GM12878 (cell line): ENCODE measurements at regions not wholly inside any gene's neighbourhood (a gene's known extent, or its start where the extent isn't known, plus 50 kb on each side); places are given as distances from the start of the nearest gene placed in this dataset.

ENCODE experiments used
- ATAC-seq: fragments of 200-7000 bp; cut with Tn5 transposase; 3 replicates; pipeline ENCODE4 v1.9.1; 2020; ENCODE audit warnings: mild to moderate bottlenecking, moderate library complexity
- BruUV-seq: library from RNA; stranded (reverse); fragments of 400-500 nt; replicated peaks from 2 replicates; lab custom pipeline; 2021; lab: Mats Ljungman, UMichigan
- CTCF ChIA-PET: fragments of 300-600 bp; sonication (Branson Sonifier 250); formaldehyde crosslinking; extraction: SDS; loops from one replicate; lab custom pipeline; 2021; ENCODE audit warnings: inconsistent platforms; lab: Yijun Ruan, JAX
- POLR2A ChIA-PET: fragments of 350-600 bp; formaldehyde crosslinking; extraction: SDS; loops from one replicate; lab custom pipeline; 2021; ENCODE audit warnings: inconsistent platforms; lab: Charles Lee
- RAD21 ChIA-PET: fragments of 300-600 bp; sonication (Branson Sonifier 250); formaldehyde crosslinking; loops from one replicate; lab custom pipeline; 2023; ENCODE audit warnings: antibody characterized with exemption; ENCODE audit not compliant: unreplicated experiment; lab: Charles Lee
- SMC1A ChIA-PET: fragments of 300-600 bp; sonication (Branson Sonifier 250); formaldehyde crosslinking; loops from one replicate; lab custom pipeline; 2023; ENCODE audit not compliant: unreplicated experiment, uncharacterized antibody; lab: Charles Lee
- DNase-seq: peaks from one replicate; pipeline ENCODE4 v3.0.0-alpha.2; 2011; ENCODE audit warnings: low read depth, low spot score
- FAIRE-seq: peaks from 3 replicates; lab custom pipeline; 2011; peaks lifted over from hg19 to GRCh38; lab: Jason Lieb, UNC
- H2AFZ ChIP-seq: 2 replicates; pipeline ENCODE4 v1.6.0; 2011; ENCODE audit warnings: low read depth, low read length, control low read depth; ENCODE audit not compliant: control insufficient read depth
- H3K27ac ChIP-seq: 2 replicates; pipeline ENCODE4 v1.5.1; 2011; ENCODE audit warnings: control low read depth; ENCODE audit not compliant: control insufficient read depth, insufficient read depth
- H3K27me3 ChIP-seq, 2 experiments: replicated peaks in 1 of 2; 2 replicates each; pipeline versions ENCODE4 v1.6.0 to v1.6.1; 2011; ENCODE audit warnings: low read length in 1 of 2; ENCODE audit not compliant: control insufficient read depth in 2 of 2, insufficient read depth in 2 of 2
- H3K36me3 ChIP-seq, 2 experiments: 2 replicates each; pipeline ENCODE4 v1.5.1; 2011; ENCODE audit warnings: low read length in 1 of 2; ENCODE audit not compliant: control insufficient read depth in 2 of 2, insufficient read depth in 2 of 2
- H3K4me1 ChIP-seq: 2 replicates; pipeline ENCODE4 v1.6.1; 2011; ENCODE audit warnings: mild to moderate bottlenecking, low read length, moderate library complexity, mixed read lengths; ENCODE audit not compliant: control insufficient read depth, insufficient read depth
- H3K4me2 ChIP-seq: 2 replicates; pipeline ENCODE4 v1.6.0; 2011; ENCODE audit warnings: control low read depth; ENCODE audit not compliant: control insufficient read depth, insufficient read depth
- H3K4me3 ChIP-seq: fragments of 200-600 bp; sonication (generic); 2 replicates; pipeline ENCODE4 v1.5.1; 2016
- H3K79me2 ChIP-seq: 2 replicates; pipeline ENCODE4 v1.6.0; 2011; ENCODE audit warnings: low read length; ENCODE audit not compliant: control insufficient read depth, insufficient read depth
- H3K9ac ChIP-seq: 2 replicates; pipeline ENCODE4 v1.8.0; 2011; ENCODE audit warnings: low read length, control low read depth, mixed read lengths; ENCODE audit not compliant: control insufficient read depth, insufficient read depth
- H3K9me3 ChIP-seq: replicated peaks from 3 replicates; pipeline ENCODE4 v1.5.1; 2011; ENCODE audit warnings: mild to moderate bottlenecking, low read length; ENCODE audit not compliant: control insufficient read depth, insufficient read depth
- H4K20me1 ChIP-seq: 2 replicates; pipeline ENCODE4 v1.6.0; 2011; ENCODE audit not compliant: control insufficient read depth, insufficient read depth
- CHD1 ChIP-seq: IDR thresholded peaks from 2 replicates; pipeline ENCODE4 v1.6.1; 2012; ENCODE audit warnings: low read depth, low read length, improper control_type of control experiment
- EGR1 ChIP-seq, 2 experiments: IDR thresholded peaks; 1 replicate in 1 of 2; 2 replicates in 1 of 2; pipeline ENCODE4 v1.6.1; 2011 to 2012; ENCODE audit warnings: low read depth in 2 of 2, low read length in 2 of 2, borderline replicate concordance in 1 of 2, mild to moderate bottlenecking in 1 of 2, moderate library complexity in 1 of 2
- MEF2A ChIP-seq: IDR thresholded peaks from 2 replicates; pipeline ENCODE4 v1.6.1; 2011; ENCODE audit warnings: low read depth, mild to moderate bottlenecking, low read length, moderate library complexity; ENCODE audit not compliant: insufficient read depth
- POU2F2 ChIP-seq: IDR thresholded peaks from 3 replicates; pipeline ENCODE4 v1.6.1; 2011; ENCODE audit warnings: low read depth, mild to moderate bottlenecking, low read length, borderline replicate concordance
- RAD51 ChIP-seq: fragments of 450-650 bp; IDR thresholded peaks from 2 replicates; pipeline ENCODE4 v1.6.1; 2016; ENCODE audit warnings: moderate library complexity, mild to moderate bottlenecking, inconsistent platforms
- RB1 ChIP-seq: fragments of 450-650 bp; formaldehyde crosslinking; IDR thresholded peaks from 2 replicates; pipeline ENCODE4 v1.6.1; 2017; ENCODE audit warnings: mild to moderate bottlenecking, borderline replicate concordance
- RCOR1 ChIP-seq: conservative IDR thresholded peaks from 2 replicates; pipeline ENCODE4 v1.6.1; 2012; ENCODE audit warnings: low read depth, low read length, improper control_type of control experiment
- SKIL ChIP-seq: fragments of 450-650 bp; IDR thresholded peaks from 2 replicates; pipeline ENCODE4 v1.6.1; 2017; ENCODE audit warnings: mild to moderate bottlenecking, low read depth, inconsistent platforms; ENCODE audit not compliant: poor library complexity, severe bottlenecking
- SRF ChIP-seq, 2 experiments: IDR thresholded peaks; 2 replicates each; pipeline ENCODE4 v1.6.1; 2011; ENCODE audit warnings: low read depth in 2 of 2, low read length in 2 of 2, mild to moderate bottlenecking in 1 of 2, moderate library complexity in 1 of 2
- STAT1 ChIP-seq: fragments of 450-650 bp; conservative IDR thresholded peaks from 2 replicates; pipeline ENCODE4 v1.6.1; 2014; ENCODE audit warnings: antibody characterized with exemption, mild to moderate bottlenecking
- ZNF207 ChIP-seq: fragments of 450-650 bp; IDR thresholded peaks from 2 replicates; pipeline ENCODE4 v1.6.1; 2014; ENCODE audit warnings: antibody characterized with exemption, mild to moderate bottlenecking, borderline replicate concordance
- WGBS: methylation state at CpG from one replicate; pipeline ENCODE4 v1.1.6; 2016; ENCODE audit warnings: low lambda C conversion rate; ENCODE audit not compliant: insufficient replicate concordance, insufficient coverage; ENCODE audit errors: missing lambda C conversion rate; 5-methylcytosine and 5-hydroxymethylcytosine counted together
- in situ Hi-C: fragments of 300-500 bp; cut with MboI; formaldehyde crosslinking; loops from 9 replicates; pipeline ENCODE4 v1.14.3; 2018; ENCODE audit warnings: mixed read lengths
- intact Hi-C: fragments of 100-400 bp; cut with micrococcal nuclease; formaldehyde crosslinking; loops from one replicate; pipeline ENCODE4 v1.14.2; 2022; ENCODE audit not compliant: unreplicated experiment
- TF ChIP-seq, protein P1 (sequence below): fragments of 450-650 bp; IDR thresholded peaks from 2 replicates; pipeline ENCODE4 v1.6.1; 2016; ENCODE audit warnings: mild to moderate bottlenecking
- TF ChIP-seq, protein P2 (sequence below): fragments of 450-650 bp; IDR thresholded peaks from 2 replicates; pipeline ENCODE4 v1.6.1; 2017; ENCODE audit warnings: borderline replicate concordance
- TF ChIP-seq, protein P3 (sequence below): IDR thresholded peaks from 2 replicates; pipeline ENCODE4 v1.6.1; 2011; ENCODE audit warnings: low read depth, low read length, improper control_type of control experiment, borderline replicate concordance

GRCh38 chr10:64173826-64174225, 652.6 kb downstream of the REEP3 start (continued):
- TF ChIP-seq, protein P1, sequence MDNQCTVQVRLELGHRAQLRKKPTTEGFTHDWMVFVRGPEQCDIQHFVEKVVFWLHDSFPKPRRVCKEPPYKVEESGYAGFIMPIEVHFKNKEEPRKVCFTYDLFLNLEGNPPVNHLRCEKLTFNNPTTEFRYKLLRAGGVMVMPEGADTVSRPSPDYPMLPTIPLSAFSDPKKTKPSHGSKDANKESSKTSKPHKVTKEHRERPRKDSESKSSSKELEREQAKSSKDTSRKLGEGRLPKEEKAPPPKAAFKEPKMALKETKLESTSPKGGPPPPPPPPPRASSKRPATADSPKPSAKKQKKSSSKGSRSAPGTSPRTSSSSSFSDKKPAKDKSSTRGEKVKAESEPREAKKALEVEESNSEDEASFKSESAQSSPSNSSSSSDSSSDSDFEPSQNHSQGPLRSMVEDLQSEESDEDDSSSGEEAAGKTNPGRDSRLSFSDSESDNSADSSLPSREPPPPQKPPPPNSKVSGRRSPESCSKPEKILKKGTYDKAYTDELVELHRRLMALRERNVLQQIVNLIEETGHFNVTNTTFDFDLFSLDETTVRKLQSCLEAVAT: no peak
- TF ChIP-seq POU2F2 (no peak), RCOR1 (no peak), CHD1 (no peak), MEF2A (no peak)
- TF ChIP-seq, all 136 proteins: peak for 0

DNA sequence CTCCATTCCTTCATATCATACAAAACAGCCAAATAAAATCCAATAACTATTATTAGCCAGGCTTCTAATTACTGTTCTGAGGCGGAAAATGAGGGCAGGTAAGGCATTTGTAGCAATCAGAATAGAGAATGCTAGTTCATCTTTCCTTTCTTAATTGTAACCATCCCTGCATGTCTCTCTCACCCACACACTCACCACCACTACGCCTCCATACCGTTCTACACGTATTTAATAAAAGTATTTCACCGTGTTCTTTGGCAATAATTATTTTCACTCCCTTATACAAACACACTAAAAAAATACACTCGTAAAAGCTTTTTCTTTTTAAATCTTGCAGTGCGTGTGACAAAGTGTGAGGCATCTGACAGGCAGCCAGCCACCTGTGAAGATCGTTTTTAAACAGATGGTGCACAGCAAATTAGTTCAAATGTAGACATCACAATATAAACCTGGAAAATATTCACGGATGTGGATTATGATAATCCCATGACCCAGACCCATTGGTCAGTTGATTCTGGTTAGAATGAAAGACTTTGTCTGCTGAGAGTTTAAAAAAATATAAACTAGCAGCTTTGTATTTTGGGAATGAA, 653.6 kb downstream of the REEP3 start:
- BruUV-seq: no TSS peak
- Histone ChIP-seq H3K4me1 (no peaks in the 10 kb centered on the region), H2AFZ (no peak overlapping the region), H3K4me3 (no peak overlapping the region), H4K20me1 (no peaks in the 10 kb centered on the region), H3K27ac (no peak overlapping the region), H3K79me2 (no peaks in the 10 kb centered on the region), H3K4me2 (no peak overlapping the region), H3K9me3 (no peaks in the 10 kb centered on the region), H3K27me3 (no peaks in the 10 kb centered on the region), H3K36me3 (no peaks in the 10 kb centered on the region), H3K9ac (no peak overlapping the region)
- in situ Hi-C loops: no loop called here
- DNase-seq: no peak
- ChIA-PET SMC1A (no interaction called here), CTCF (interaction anchor here (1.0 kb wide), 1 partner anchor 65 kb away, joined by 3 read pairs; no protein-coding TSS in a partner anchor), POLR2A (no interaction called here), RAD21 (no interaction called here)
- WGBS: 5% methylated on average over 9 of the region's 9 CpGs
- no peak for TF ChIP-seq STAT1
- TF ChIP-seq RB1: no peak
- TF ChIP-seq EGR1 (IDR thresholded peaks at IDR 0.05; ENCODE audit: borderline replicate concordance in 1 of 2, low read depth in 2 of 2, low read length in 2 of 2): no peak
- TF ChIP-seq RAD51: no peak
- TF ChIP-seq, protein P2, sequence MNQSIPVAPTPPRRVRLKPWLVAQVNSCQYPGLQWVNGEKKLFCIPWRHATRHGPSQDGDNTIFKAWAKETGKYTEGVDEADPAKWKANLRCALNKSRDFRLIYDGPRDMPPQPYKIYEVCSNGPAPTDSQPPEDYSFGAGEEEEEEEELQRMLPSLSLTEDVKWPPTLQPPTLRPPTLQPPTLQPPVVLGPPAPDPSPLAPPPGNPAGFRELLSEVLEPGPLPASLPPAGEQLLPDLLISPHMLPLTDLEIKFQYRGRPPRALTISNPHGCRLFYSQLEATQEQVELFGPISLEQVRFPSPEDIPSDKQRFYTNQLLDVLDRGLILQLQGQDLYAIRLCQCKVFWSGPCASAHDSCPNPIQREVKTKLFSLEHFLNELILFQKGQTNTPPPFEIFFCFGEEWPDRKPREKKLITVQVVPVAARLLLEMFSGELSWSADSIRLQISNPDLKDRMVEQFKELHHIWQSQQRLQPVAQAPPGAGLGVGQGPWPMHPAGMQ: no peak
- TF ChIP-seq, protein P3, sequence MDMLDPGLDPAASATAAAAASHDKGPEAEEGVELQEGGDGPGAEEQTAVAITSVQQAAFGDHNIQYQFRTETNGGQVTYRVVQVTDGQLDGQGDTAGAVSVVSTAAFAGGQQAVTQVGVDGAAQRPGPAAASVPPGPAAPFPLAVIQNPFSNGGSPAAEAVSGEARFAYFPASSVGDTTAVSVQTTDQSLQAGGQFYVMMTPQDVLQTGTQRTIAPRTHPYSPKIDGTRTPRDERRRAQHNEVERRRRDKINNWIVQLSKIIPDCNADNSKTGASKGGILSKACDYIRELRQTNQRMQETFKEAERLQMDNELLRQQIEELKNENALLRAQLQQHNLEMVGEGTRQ: no peak
- no peak for TF ChIP-seq ZNF207
- no peak for TF ChIP-seq SKIL
- TF ChIP-seq SRF (IDR thresholded peaks at IDR 0.05; ENCODE audit: low read depth in 2 of 2, low read length in 2 of 2): no peak
- ATAC-seq: no peak
- intact Hi-C loops: no loop called here
- no peak for FAIRE-seq
